SK-N-SH treated with all-trans-retinoic acid at 6 μM for 48 hours (cell line): ENCODE measurements at regions not wholly inside any gene's neighbourhood (a gene's known extent, or its start where the extent isn't known, plus 50 kb on each side); places are given as distances from the start of the nearest gene placed in this dataset.

Experiments
- ATAC-seq: fragments of 200-7000 bp; cut with Tn5 transposase; 3 replicates; pipeline ENCODE4 v1.9.1; 2020; ENCODE audit warnings: mild to moderate bottlenecking, moderate library complexity
- ARNTL ChIP-seq: fragments of 450-650 bp; formaldehyde crosslinking; IDR thresholded peaks from 2 replicates; pipeline ENCODE4 v1.5.0; 2020; ENCODE audit warnings: low read depth, mild to moderate bottlenecking, moderate library complexity, borderline replicate concordance
- BACH2 ChIP-seq: fragments of 250-450 bp; sonication (Bioruptor Pico); IDR thresholded peaks from 2 replicates; pipeline ENCODE4 v1.9.0; 2021; ENCODE audit warnings: mild to moderate bottlenecking, borderline replicate concordance
- ESRRG ChIP-seq: fragments of 250-450 bp; sonication (Bioruptor Pico); IDR thresholded peaks from 2 replicates; pipeline ENCODE4 v1.6.1; 2021; ENCODE audit warnings: mild to moderate bottlenecking
- GLIS3 ChIP-seq: fragments of 250-450 bp; sonication (Bioruptor Pico); IDR thresholded peaks from 2 replicates; pipeline ENCODE4 v1.5.0; 2020; ENCODE audit warnings: mild to moderate bottlenecking, moderate library complexity
- ISL1 ChIP-seq: fragments of 250-450 bp; sonication (Bioruptor Pico); IDR thresholded peaks from 2 replicates; pipeline ENCODE4 v2.1.2; 2022; ENCODE audit warnings: mild to moderate bottlenecking, moderate library complexity
- OSR1 ChIP-seq: fragments of 250-450 bp; sonication (Bioruptor Pico); IDR thresholded peaks from 2 replicates; pipeline ENCODE4 v1.8.0; 2022; ENCODE audit warnings: moderate library complexity, mild to moderate bottlenecking, inconsistent platforms
- PPARA ChIP-seq: fragments of 250-450 bp; sonication (Bioruptor Pico); IDR thresholded peaks from 2 replicates; pipeline ENCODE4 v1.5.0; 2020; ENCODE audit warnings: mild to moderate bottlenecking, borderline replicate concordance
- RARB ChIP-seq: fragments of 250-450 bp; sonication (Bioruptor Pico); IDR thresholded peaks from 2 replicates; pipeline ENCODE4 v1.8.0; 2021; ENCODE audit warnings: mild to moderate bottlenecking, moderate library complexity
- SNAI2 ChIP-seq: fragments of 250-450 bp; sonication (Bioruptor Pico); IDR thresholded peaks from 2 replicates; pipeline ENCODE4 v1.5.0; 2020; ENCODE audit warnings: mild to moderate bottlenecking, moderate library complexity
- TCF4 ChIP-seq: fragments of 250-450 bp; sonication (Bioruptor Pico); IDR thresholded peaks from 2 replicates; pipeline ENCODE4 v1.8.0; 2021; ENCODE audit warnings: mild to moderate bottlenecking, moderate library complexity, borderline replicate concordance
- TOX ChIP-seq: fragments of 250-450 bp; sonication (Bioruptor Pico); IDR thresholded peaks from 2 replicates; pipeline ENCODE4 v1.8.0; 2021; ENCODE audit warnings: mild to moderate bottlenecking, moderate library complexity, borderline replicate concordance
- ZC3H10 ChIP-seq: fragments of 250-450 bp; sonication (Bioruptor Pico); IDR thresholded peaks from 2 replicates; pipeline ENCODE4 v1.5.1; 2021; ENCODE audit warnings: mild to moderate bottlenecking, moderate library complexity
- ZFP3 ChIP-seq: fragments of 250-450 bp; sonication (Bioruptor Pico); IDR thresholded peaks from 2 replicates; pipeline ENCODE4 v1.5.0; 2020; ENCODE audit warnings: mild to moderate bottlenecking, moderate library complexity
- ZFP30 ChIP-seq: fragments of 450-650 bp; formaldehyde crosslinking; IDR thresholded peaks from 2 replicates; pipeline ENCODE4 v1.5.0; 2022; ENCODE audit warnings: mild to moderate bottlenecking, moderate library complexity
- ZNF565 ChIP-seq: fragments of 450-650 bp; formaldehyde crosslinking; conservative IDR thresholded peaks from 2 replicates; pipeline ENCODE4 v1.5.0; 2020; ENCODE audit warnings: low read depth, mild to moderate bottlenecking, moderate library complexity
- ZNF8 ChIP-seq: fragments of 450-650 bp; formaldehyde crosslinking; IDR thresholded peaks from 2 replicates; pipeline ENCODE4 v1.5.0; 2020; ENCODE audit warnings: mild to moderate bottlenecking, moderate library complexity
- TF ChIP-seq, protein P1 (sequence below): fragments of 250-450 bp; sonication (Bioruptor Pico); IDR thresholded peaks from 2 replicates; pipeline ENCODE4 v1.5.1; 2021; ENCODE audit warnings: mild to moderate bottlenecking, moderate library complexity
- TF ChIP-seq, protein P2 (sequence below): fragments of 250-450 bp; sonication (Bioruptor Pico); IDR thresholded peaks from 2 replicates; pipeline ENCODE4 v1.8.0; 2020; ENCODE audit warnings: mild to moderate bottlenecking, moderate library complexity, borderline replicate concordance
- TF ChIP-seq, protein P3 (sequence below): fragments of 250-450 bp; sonication (Bioruptor Pico); IDR thresholded peaks from 2 replicates; pipeline ENCODE4 v1.8.0; 2021; ENCODE audit warnings: low read depth, mild to moderate bottlenecking, moderate library complexity, borderline replicate concordance
- TF ChIP-seq, protein P4 (sequence below): fragments of 250-450 bp; sonication (Bioruptor Pico); IDR thresholded peaks from 2 replicates; pipeline ENCODE4 v1.5.1; 2020; ENCODE audit warnings: low read depth, mild to moderate bottlenecking, moderate library complexity

DNA sequence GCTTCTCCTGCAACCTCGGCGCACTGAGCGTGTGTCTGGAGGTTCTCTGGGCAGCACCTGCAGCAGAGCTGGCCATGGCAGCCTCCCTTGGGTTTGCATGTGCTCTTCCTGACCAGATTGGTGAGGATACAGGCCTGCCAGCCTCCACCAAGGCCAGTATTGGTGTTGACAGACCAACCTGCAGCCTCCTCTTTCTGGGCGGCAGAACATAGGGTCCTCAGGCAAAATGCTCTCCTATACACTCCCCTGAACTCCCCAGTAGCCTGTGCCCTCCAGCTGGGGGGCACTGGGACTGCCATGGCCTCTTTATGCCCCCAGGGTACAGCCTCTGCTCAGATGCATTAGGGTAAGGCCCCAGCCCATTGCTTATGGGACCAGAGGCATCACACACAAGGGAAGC, 131.9 kb upstream of the SPRED2 start:
- TF ChIP-seq RARB (CRISPR knock-in tag) (no peak), ESRRG (no peak), BACH2 (CRISPR knock-in tag) (no peak)
- ATAC-seq = no peak

DNA sequence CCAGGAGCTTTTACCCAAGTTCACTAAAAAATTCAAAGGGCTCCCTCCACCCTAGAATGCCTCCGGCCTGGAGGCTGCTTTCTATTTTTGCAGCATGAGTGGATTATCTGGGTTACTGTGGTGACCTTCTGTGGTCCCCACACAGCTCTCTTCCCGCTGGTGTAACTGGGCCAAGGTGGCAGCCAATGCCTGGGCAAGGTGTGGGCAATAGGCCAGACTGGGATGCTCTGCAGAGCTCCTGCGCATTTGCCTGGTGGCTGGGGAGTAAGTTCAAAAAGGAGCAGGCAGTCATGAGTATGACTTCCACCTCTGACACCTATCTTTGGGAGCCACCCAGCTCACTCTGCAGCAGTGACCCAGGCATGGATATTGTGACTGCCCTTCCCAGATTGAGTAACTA, 130.5 kb upstream of the SPRED2 start:
- TF ChIP-seq, protein P1, sequence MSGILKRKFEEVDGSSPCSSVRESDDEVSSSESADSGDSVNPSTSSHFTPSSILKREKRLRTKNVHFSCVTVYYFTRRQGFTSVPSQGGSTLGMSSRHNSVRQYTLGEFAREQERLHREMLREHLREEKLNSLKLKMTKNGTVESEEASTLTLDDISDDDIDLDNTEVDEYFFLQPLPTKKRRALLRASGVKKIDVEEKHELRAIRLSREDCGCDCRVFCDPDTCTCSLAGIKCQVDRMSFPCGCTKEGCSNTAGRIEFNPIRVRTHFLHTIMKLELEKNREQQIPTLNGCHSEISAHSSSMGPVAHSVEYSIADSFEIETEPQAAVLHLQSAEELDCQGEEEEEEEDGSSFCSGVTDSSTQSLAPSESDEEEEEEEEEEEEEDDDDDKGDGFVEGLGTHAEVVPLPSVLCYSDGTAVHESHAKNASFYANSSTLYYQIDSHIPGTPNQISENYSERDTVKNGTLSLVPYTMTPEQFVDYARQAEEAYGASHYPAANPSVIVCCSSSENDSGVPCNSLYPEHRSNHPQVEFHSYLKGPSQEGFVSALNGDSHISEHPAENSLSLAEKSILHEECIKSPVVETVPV = no peak
- no peak for TF ChIP-seq ESRRG
- no peak for TF ChIP-seq OSR1 (CRISPR knock-in tag)
- TF ChIP-seq GLIS3 (CRISPR knock-in tag) = no peak
- no peak for TF ChIP-seq BACH2 (CRISPR knock-in tag)
- TF ChIP-seq RARB (CRISPR knock-in tag) = no peak
- no peak for TF ChIP-seq SNAI2 (CRISPR knock-in tag)
- TF ChIP-seq ZC3H10 (CRISPR knock-in tag) = no peak
- ATAC-seq = no peak

DNA sequence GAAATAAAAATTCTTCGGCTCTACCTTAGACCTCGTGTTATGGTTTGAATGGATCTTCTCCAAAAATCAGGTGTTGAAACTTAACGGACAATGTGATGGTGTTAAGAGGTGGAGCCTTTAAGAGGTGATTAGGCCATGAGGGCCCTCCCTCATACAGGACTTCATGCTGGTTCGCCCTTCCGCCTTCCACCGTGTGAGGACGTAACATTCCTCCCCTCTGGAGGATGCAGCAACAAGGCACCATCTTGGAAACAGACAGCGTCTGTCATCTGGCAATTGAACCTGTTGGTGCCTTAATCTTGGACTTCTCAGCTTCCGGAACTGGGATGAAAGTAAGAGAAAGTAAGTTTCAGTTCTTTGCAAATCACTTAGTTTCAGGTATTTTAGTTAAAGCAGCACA, 126.3 kb upstream of the SPRED2 start:
- no peak for ATAC-seq
- TF ChIP-seq, protein P2, sequence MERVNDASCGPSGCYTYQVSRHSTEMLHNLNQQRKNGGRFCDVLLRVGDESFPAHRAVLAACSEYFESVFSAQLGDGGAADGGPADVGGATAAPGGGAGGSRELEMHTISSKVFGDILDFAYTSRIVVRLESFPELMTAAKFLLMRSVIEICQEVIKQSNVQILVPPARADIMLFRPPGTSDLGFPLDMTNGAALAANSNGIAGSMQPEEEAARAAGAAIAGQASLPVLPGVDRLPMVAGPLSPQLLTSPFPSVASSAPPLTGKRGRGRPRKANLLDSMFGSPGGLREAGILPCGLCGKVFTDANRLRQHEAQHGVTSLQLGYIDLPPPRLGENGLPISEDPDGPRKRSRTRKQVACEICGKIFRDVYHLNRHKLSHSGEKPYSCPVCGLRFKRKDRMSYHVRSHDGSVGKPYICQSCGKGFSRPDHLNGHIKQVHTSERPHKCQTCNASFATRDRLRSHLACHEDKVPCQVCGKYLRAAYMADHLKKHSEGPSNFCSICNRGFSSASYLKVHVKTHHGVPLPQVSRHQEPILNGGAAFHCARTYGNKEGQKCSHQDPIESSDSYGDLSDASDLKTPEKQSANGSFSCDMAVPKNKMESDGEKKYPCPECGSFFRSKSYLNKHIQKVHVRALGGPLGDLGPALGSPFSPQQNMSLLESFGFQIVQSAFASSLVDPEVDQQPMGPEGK (CRISPR knock-in tag) = no peak
- TF ChIP-seq OSR1 (CRISPR knock-in tag) (no peak), RARB (CRISPR knock-in tag) (no peak), ZC3H10 (CRISPR knock-in tag) (no peak), BACH2 (CRISPR knock-in tag) (no peak), ZFP30 (CRISPR knock-in tag) (no peak), TCF4 (no peak), ARNTL (no peak), ESRRG (no peak), ZNF8 (CRISPR knock-in tag) (no peak), TOX (no peak), ZNF565 (CRISPR knock-in tag) (no peak)
- TF ChIP-seq, protein P3, sequence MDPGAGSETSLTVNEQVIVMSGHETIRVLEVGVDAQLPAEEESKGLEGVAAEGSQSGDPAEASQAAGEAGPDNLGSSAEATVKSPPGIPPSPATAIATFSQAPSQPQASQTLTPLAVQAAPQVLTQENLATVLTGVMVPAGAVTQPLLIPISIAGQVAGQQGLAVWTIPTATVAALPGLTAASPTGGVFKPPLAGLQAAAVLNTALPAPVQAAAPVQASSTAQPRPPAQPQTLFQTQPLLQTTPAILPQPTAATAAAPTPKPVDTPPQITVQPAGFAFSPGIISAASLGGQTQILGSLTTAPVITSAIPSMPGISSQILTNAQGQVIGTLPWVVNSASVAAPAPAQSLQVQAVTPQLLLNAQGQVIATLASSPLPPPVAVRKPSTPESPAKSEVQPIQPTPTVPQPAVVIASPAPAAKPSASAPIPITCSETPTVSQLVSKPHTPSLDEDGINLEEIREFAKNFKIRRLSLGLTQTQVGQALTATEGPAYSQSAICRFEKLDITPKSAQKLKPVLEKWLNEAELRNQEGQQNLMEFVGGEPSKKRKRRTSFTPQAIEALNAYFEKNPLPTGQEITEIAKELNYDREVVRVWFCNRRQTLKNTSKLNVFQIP (CRISPR knock-in tag) = no peak
- TF ChIP-seq, protein P4, sequence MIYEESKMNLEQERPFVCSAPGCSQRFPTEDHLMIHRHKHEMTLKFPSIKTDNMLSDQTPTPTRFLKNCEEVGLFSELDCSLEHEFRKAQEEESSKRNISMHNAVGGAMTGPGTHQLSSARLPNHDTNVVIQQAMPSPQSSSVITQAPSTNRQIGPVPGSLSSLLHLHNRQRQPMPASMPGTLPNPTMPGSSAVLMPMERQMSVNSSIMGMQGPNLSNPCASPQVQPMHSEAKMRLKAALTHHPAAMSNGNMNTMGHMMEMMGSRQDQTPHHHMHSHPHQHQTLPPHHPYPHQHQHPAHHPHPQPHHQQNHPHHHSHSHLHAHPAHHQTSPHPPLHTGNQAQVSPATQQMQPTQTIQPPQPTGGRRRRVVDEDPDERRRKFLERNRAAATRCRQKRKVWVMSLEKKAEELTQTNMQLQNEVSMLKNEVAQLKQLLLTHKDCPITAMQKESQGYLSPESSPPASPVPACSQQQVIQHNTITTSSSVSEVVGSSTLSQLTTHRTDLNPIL = no peak
- TF ChIP-seq, all 23 proteins: peak for 0

DNA sequence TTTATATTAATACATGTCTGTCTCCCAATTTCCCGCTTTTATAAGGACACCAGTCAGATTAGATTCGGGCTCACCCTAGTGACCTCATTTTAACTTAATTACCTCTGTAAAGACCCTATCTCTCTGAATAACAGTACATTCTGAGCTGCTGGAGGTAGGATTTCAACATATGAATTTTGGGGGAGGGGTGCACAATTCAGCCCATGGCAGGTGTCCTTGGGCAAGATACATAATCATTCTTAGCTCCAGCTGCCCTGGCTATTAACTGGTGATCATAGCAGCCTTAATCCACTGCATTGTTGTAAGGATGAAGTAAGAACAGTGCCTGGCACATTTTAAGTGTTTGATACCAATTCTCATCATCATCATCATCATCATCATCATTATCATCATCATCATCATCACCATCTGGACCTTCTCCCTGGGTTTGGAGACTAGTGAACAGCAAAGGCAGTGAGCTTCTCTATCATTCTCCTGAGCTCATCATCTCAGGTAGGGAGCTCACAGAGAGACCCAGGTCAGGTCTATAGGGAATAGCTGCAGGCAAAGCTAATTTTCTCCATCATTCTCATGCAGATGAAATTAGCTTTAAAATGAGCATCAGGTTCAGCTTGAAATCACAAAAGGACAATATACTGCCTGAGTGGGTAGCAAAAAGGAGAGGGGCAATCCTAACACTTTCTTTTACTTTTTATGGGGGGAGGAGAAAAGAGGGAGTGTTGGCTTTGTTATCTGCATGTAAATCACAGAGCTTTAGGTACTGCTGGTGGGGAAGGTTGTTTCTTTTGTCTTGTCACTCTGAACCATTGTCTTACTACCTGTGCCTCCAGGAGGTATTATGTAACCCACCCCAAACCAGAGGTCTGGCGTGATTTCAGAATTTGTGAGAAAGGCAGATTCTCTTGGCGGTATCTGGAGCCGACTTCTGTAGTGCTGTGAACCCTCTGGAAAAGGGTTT, 125.5 kb upstream of the SPRED2 start:
- ATAC-seq = no peak
- TF ChIP-seq ARNTL (no peak), TCF4 (no peak), ZFP3 (CRISPR knock-in tag) (no peak), ZC3H10 (CRISPR knock-in tag) (no peak), ISL1 (CRISPR knock-in tag) (no peak), RARB (CRISPR knock-in tag) (no peak), TOX (no peak), PPARA (CRISPR knock-in tag) (no peak), GLIS3 (CRISPR knock-in tag) (no peak), ZFP30 (CRISPR knock-in tag) (no peak)
- TF ChIP-seq, protein P3 (CRISPR knock-in tag) = no peak
- TF ChIP-seq, protein P2 (CRISPR knock-in tag) = no peak
- TF ChIP-seq, protein P1 = no peak
